ENCODE measurements at regions not wholly inside any gene's neighbourhood (a gene's known extent, or its start where the extent isn't known, plus 50 kb on each side); places are given as distances from the start of the nearest gene placed in this dataset.

DNA sequence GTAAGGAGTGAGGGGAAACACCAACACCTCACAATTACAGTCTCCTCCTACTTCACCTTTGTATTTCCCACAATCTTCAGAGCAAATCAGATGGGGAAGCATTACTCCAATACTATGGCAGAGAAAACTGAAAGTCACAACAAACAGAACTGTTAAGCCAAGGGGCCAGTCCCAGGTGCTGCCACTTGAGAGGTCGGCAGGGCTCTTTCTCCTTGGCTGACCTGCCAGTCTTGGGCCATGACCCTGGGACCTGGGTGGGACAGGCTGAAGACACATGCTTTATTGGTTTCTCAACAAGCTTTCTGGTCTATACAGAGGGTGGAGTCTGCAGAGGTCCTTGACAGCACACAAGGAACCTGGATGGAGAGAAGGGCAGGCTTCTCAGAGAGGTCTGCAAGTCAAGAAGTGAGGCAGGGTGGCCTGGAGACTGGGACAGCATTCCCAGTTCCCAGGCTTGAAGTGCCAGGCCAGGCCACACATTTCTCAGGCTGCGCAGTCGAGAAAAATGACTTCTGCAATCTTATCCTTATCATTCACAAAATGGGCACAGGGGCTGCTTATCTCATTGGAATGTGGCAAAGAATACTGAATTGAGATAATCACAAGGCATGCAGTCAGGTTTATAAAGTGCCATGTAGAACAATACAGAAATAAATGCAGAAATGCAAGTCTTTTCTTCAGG is 301.0 kb downstream of the CXCL12 start:
- no peak overlapping the region for H2AFZ ChIP-seq (ENCODE audit: low read length)
- no peak overlapping the region for H2BK12ac ChIP-seq (ENCODE audit: low read depth, low read length)
- WGBS, 2 experiments (ENCODE audit: extremely low coverage in 1 of 2, insufficient coverage in 1 of 2, insufficient read length in 1 of 2, insufficient replicate concordance in 2 of 2, low coverage in 1 of 2, low lambda C conversion rate in 2 of 2, missing lambda C conversion rate in 1 of 2): 100% methylated on average over 3 of the region's 3 CpGs; no CpG with 5 or more reads in 1 of the 2 experiments
- H4K20me1 ChIP-seq (replicated peaks in 1 of 2; ENCODE audit: control insufficient read depth in 1 of 2, insufficient read depth in 2 of 2, low read length in 2 of 2): no peaks in the 10 kb centered on the region
- FAIRE-seq (no peak), DNase-seq (ENCODE audit: low read depth in 1 of 2, low spot score in 2 of 2) (no peak)
- no peak overlapping the region for H2BK120ac ChIP-seq (replicated peaks; ENCODE audit: low read depth, low read length)
- TF ChIP-seq, protein P1, sequence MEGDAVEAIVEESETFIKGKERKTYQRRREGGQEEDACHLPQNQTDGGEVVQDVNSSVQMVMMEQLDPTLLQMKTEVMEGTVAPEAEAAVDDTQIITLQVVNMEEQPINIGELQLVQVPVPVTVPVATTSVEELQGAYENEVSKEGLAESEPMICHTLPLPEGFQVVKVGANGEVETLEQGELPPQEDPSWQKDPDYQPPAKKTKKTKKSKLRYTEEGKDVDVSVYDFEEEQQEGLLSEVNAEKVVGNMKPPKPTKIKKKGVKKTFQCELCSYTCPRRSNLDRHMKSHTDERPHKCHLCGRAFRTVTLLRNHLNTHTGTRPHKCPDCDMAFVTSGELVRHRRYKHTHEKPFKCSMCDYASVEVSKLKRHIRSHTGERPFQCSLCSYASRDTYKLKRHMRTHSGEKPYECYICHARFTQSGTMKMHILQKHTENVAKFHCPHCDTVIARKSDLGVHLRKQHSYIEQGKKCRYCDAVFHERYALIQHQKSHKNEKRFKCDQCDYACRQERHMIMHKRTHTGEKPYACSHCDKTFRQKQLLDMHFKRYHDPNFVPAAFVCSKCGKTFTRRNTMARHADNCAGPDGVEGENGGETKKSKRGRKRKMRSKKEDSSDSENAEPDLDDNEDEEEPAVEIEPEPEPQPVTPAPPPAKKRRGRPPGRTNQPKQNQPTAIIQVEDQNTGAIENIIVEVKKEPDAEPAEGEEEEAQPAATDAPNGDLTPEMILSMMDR (IDR thresholded peaks at IDR 0.05; ENCODE audit: control extremely low read depth in 1 of 3, insufficient read depth in 1 of 3, low read depth in 1 of 3, low read length in 3 of 3): no peak
- TF ChIP-seq ZNF274 (IDR thresholded peaks at IDR 0.05; ENCODE audit: borderline replicate concordance, extremely low read depth, low read length) (no peak), TCF12 (IDR thresholded peaks at IDR 0.05; ENCODE audit: low read depth, low read length) (no peak), SAP30 (IDR thresholded peaks at IDR 0.05; ENCODE audit: insufficient read depth, insufficient replicate concordance, low read length) (no peak)
- H3K9me3 ChIP-seq (ENCODE audit: insufficient read depth in 2 of 2, low read depth in 1 of 2, low read length in 1 of 2): no peaks in the 10 kb centered on the region; a peak in 1 of 4 replicates
- no peak overlapping the region for H4K5ac ChIP-seq (ENCODE audit: insufficient read length, low read depth, low read length)
- H2AK5ac ChIP-seq (ENCODE audit: low read depth, low read length): no peak overlapping the region
- no peak overlapping the region for H3K9ac ChIP-seq (replicated peaks in 1 of 4; ENCODE audit: extremely low read depth in 1 of 4, low read depth in 3 of 4, low read length in 3 of 4)
- no peaks in the 10 kb centered on the region for H3K79me2 ChIP-seq (ENCODE audit: control insufficient read depth in 1 of 2, insufficient read depth in 2 of 2, low read length in 2 of 2)
- no peak overlapping the region for H2BK15ac ChIP-seq (ENCODE audit: low read length)
- ChIA-PET POLR2A (ENCODE audit: partially characterized antibody) (no interaction called here), CTCF (ENCODE audit: partially characterized antibody) (interaction anchor here (1.4 kb wide), 1 partner anchor 19 kb away, joined by 4 read pairs; no protein-coding TSS in a partner anchor)
- no peaks in the 10 kb centered on the region for H3K36me3 ChIP-seq (ENCODE audit: control insufficient read depth in 2 of 4, insufficient read depth in 4 of 4, low read length in 3 of 4)
- no peak overlapping the region for H3K56ac ChIP-seq (replicated peaks; ENCODE audit: insufficient read length, low read depth, low read length)
- no peak overlapping the region for H3K14ac ChIP-seq (ENCODE audit: insufficient read length)
- H3K4me1 ChIP-seq (replicated peaks in 1 of 4; ENCODE audit: control insufficient read depth in 3 of 4, insufficient read depth in 4 of 4, low read length in 3 of 4): no peaks in the 10 kb centered on the region; a peak in 1 of 7 replicates
- no peaks in the 10 kb centered on the region for H3K27me3 ChIP-seq (replicated peaks in 1 of 4; ENCODE audit: control insufficient read depth in 3 of 4, extremely low read depth in 1 of 4, insufficient read depth in 3 of 4, low read length in 3 of 4)
- H2BK5ac ChIP-seq (ENCODE audit: low read depth, low read length): no peak overlapping the region
- no peak overlapping the region for H3K4ac ChIP-seq (replicated peaks; ENCODE audit: insufficient read length, low read depth, low read length)
- H3K23me2 ChIP-seq (ENCODE audit: low read depth, low read length): no peaks in the 10 kb centered on the region; the same call in 1 of the 2 replicates
- no peak overlapping the region for H2BK20ac ChIP-seq (ENCODE audit: low read length)
- H3K4me3 ChIP-seq (ENCODE audit: extremely low read depth in 1 of 4, insufficient read depth in 2 of 4, low read depth in 3 of 4, low read length in 4 of 4): no peak overlapping the region
- no peaks in the 10 kb centered on the region for H3K79me1 ChIP-seq (ENCODE audit: low read depth, low read length)
- no peak overlapping the region for H3K18ac ChIP-seq (ENCODE audit: extremely low read depth, low read length)
- H4K8ac ChIP-seq (ENCODE audit: extremely low read depth, insufficient read depth, low read length): no peak overlapping the region
- H4K91ac ChIP-seq (replicated peaks; ENCODE audit: insufficient read length, low read length): no peak overlapping the region
- H3K23ac ChIP-seq (ENCODE audit: insufficient read length): no peak overlapping the region
- H3K4me2 ChIP-seq (ENCODE audit: insufficient read depth in 1 of 2, low read depth in 2 of 2, low read length in 2 of 2): no peak overlapping the region
- no peak overlapping the region for H3K27ac ChIP-seq (ENCODE audit: low read depth, low read length)

Measured in H1 (cell line).